HG02885 (cell line): ENCODE measurements at regions not wholly inside any gene's neighbourhood (a gene's known extent, or its start where the extent isn't known, plus 50 kb on each side); places are given as distances from the start of the nearest gene placed in this dataset.
"Not testable (repeated sequence)": the region's sequence is repeated elsewhere in the genome, so short reads cannot be mapped to it uniquely, and the experiment has no call there.

ENCODE experiments used
- ATAC-seq: cut with Tn5 transposase; IDR thresholded peaks from one replicate; pipeline ENCODE4 v1.9.1; 2021; ENCODE audit warnings: mild to moderate bottlenecking; ENCODE audit not compliant: unreplicated experiment, poor library complexity

- ATAC-seq = not testable (repeated sequence)
Observed at GRCh38 chrX:134045372-134045771, 60.0 kb upstream of the GPC3 start.

- not testable (repeated sequence) for ATAC-seq
Observed at GRCh38 chrX:134067107-134067506, 81.7 kb upstream of the GPC3 start.

DNA sequence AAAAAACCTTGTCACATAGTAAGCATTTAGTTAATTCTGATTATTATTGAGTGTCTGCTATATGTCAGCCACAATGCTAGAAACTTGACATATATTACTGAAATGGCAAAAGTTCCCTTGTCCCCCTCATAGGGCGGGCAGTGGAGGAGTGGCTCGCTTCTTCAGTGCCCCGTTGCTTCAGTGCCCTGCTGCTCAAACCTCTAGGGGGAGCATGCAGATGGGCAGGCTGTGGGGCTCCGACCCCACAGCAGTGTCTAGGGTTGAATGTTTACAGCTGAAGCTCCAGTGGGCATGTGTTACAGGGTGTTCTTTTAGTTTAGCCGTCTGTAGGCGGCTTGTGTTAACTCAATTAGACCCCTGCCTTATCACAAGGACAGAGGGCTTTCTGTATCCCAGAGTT is 86.5 kb upstream of the GPC3 start:
- not testable (repeated sequence) for ATAC-seq

GRCh38 chrX:134073341-134073740 is 87.9 kb upstream of the GPC3 start:
- ATAC-seq = no peak

DNA sequence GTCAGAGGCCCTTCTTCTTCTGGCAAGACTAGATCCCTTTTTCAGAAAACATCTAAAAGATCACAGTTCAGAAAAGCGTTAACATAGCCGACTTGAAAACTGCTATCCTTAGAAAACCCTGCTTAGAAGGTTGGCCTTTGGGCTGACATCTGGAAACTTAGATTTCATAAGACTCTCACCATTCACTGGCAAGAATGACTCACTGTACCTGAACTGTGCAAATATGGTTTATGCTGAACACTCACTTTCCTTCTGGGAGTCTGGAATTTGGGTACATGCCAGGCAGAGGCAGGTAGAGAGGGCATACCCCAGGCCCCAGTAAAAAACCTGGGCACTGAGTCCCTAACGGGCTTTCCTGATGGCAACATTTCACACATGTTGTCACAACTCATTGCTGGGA is 88.8 kb upstream of the GPC3 start:
- ATAC-seq = no peak

- ATAC-seq = no peak
Observed at GRCh38 chrX:134075894-134076718, 90.7 kb upstream of the GPC3 start.

GRCh38 chrX:134095366-134095765 is 110.0 kb upstream of the GPC3 start:
- ATAC-seq = no peak

DNA sequence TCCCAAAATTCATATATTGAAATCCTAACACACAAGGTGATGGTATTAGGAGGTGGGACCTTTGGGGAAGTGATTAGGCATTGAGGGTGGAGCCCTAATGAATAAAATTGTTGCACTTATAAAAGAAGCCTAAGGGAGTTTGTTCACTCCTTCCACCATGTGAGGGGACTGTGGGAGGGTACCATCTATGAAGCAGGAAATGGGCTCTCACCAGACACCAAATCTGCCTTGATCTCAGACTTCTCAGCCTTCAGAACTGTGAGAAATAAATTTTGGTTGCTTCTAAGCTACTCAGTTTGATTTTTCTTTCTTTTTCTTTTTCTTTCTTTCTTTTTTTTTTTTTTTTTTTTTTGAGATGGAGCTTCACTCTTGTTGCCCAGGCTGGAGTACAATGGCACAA is 116.2 kb upstream of the GPC3 start:
- ATAC-seq = no peak

GRCh38 chrX:134115270-134115669 is 121.7 kb upstream of the CCDC160 start:
- no peak for ATAC-seq

GRCh38 chrX:134137341-134137740 is 99.6 kb upstream of the CCDC160 start:
- no peak for ATAC-seq

GRCh38 chrX:134139090-134139489 is 97.9 kb upstream of the CCDC160 start:
- ATAC-seq = no peak

GRCh38 chrX:134144231-134144630 is 92.8 kb upstream of the CCDC160 start:
- peak; percentile 85 for ATAC-seq

DNA sequence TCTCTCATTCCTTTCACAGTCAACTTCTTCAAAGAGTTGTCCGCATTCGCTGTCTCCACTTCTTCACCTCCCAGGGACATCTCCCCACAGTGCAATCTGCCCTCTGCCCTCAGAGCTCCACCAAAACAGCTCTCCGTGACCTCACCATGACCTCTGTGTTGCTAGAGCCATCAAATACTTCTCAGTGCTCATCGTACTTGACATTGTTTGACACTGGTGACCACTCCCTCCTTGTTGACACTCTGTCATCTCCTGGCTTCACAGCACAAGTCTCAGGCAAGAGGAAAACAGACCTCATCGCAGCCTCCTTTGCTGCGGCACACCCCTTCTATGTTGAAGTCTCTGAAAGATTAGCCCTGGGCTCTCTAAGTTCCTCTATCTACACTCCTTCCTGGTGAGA is 90.5 kb upstream of the CCDC160 start:
- ATAC-seq = no peak

DNA sequence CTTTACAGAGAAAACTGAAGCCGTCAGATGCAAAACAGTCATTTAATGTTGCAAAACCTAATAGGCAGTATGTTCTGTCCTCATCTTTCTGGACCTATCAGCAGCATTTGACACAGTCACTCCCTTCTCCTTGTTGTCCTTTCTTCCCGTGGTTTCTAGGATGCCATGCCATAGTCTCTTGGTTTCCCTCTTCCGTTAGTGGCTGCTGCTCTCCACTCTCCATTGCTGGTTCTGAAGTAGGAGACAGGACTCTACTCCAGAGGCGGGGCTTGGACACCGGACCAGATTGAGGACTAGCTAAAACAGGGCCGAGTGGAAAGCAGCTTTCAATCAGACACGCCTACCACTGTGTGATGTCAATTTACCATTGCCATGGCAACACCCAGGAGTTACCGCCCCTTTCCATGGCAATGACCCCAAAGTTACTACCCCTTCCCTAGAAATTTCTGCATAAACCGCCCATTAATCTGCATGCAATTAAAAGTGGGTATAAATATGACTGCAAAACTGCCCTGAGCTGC is 88.8 kb upstream of the CCDC160 start:
- ATAC-seq = no peak

DNA sequence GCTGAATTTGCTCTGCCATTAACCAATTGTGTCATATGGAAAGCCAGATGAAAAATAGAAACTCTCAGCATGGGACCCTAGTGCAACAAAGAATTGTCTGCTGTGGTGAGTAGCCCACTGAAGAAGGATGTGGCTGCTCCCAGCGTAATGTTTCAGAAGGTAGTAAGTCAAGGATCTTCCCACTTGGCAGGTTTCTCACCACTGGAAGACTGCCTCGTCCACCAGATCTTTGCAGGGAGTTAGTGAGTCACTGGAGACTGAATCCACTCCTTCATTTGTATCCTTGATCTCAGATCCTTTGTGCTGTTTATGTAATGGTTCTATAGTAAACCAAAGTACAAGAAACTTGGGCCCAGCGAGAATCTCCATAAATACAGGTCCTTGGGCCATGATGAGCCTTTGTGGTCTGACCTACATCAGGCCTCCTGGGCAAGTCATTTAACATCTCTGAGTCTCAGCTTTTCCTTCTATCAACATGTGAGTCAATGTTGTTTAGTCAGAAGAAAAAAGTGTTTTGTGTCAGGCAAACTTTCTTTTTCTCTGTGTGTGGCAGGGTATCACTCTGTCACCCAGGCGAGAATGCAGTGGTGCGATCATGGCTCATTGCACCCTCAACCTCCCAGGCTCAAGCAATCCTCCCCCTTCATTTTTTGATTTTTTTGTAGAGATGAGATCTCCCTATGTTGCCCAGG is 78.0 kb upstream of the CCDC160 start:
- no peak for ATAC-seq

DNA sequence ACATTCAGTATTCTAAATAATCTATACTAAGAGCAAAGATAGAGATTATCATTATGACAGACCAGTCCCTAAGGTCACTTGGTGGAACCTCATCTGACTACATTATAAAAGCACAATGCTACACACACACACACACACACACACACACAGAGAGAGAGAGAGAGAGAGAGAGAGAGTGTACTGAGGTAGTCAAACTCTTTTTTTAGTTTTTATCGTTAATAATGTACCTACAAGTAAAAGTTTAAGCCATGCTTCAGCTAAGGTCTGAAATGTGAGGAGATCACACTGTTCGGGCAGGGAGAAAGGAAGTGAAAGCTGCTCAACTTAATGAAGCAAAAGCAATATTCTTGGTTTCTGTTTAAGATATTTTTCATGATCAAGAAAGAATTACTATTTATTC is 75.8 kb upstream of the CCDC160 start:
- ATAC-seq = peak; percentile 84

GRCh38 chrX:134162032-134162431 is 75.0 kb upstream of the CCDC160 start:
- ATAC-seq = no peak

- ATAC-seq = no peak
Observed at GRCh38 chrX:134163836-134164235, 73.1 kb upstream of the CCDC160 start.

DNA sequence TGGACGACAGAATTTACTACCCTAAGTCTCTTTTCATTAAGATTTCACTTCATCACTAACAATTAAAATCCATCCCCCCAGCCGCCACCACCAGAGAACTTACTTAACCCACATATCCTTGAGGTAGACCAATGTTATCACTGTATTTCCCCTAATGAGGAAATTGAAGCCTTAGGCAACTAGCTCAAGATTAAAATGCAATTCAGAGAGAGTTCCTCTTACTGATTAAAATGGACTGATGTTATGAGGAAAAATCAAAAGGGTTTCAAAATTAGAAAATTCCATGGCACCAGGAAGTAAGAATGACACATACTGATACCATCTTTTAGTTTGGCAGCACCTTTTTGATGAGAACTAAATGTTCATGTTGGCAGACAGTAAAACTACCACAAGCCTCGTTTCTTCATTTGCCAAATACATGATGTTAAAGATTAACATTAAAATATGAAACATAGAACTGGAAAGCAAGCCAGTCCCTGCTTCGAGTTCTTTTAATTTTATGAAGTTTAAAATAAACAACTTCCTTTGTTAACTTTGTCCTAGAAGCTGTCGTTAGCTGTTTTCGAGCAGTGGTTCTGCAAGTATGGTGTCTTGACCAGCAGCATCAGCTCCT is 69.3 kb upstream of the CCDC160 start:
- no peak for ATAC-seq

GRCh38 chrX:134171661-134172587 is 65.1 kb upstream of the CCDC160 start:
- peak; percentile 43 for ATAC-seq
